ENCODE measurements at regions not wholly inside any gene's neighbourhood (a gene's known extent, or its start where the extent isn't known, plus 50 kb on each side); places are given as distances from the start of the nearest gene placed in this dataset.

- Histone ChIP-seq H3K4me3 (no peak overlapping the region), H3K9me3 (replicated peaks) (no peaks in the 10 kb centered on the region), H3K4me1 (replicated peaks) (no peaks in the 10 kb centered on the region), H3K27ac (no peak overlapping the region), H3K36me3 (no peaks in the 10 kb centered on the region), H3K27me3 (replicated peaks) (no peaks in the 10 kb centered on the region)
- no peak for DNase-seq (ENCODE audit: low read depth in 1 of 2, low spot score in 2 of 2)
Measured at GRCh38 chr15:25512957-25513356, 74.1 kb upstream of the UBE3A start.

GRCh38 chr15:25510146-25510545 is 71.3 kb upstream of the UBE3A start:
- Histone ChIP-seq H3K27ac (no peak overlapping the region), H3K36me3 (no peaks in the 10 kb centered on the region), H3K9me3 (replicated peaks) (no peaks in the 10 kb centered on the region), H3K27me3 (replicated peaks) (no peaks in the 10 kb centered on the region), H3K4me1 (replicated peaks) (no peaks in the 10 kb centered on the region), H3K4me3 (no peak overlapping the region)
- DNase-seq (ENCODE audit: low read depth in 1 of 2, low spot score in 2 of 2) = no peak

- H3K36me3 ChIP-seq = no peaks in the 10 kb centered on the region
- no peaks in the 10 kb centered on the region for H3K27me3 ChIP-seq (replicated peaks)
- DNase-seq (ENCODE audit: low read depth in 1 of 2, low spot score in 2 of 2) = no peak
- H3K4me3 ChIP-seq = no peak overlapping the region
- peaks cover 1% of the 10 kb centered on the region for H3K4me1 ChIP-seq (replicated peaks)
- H3K27ac ChIP-seq = no peak overlapping the region
- no peaks in the 10 kb centered on the region for H3K9me3 ChIP-seq (replicated peaks)
Measured at GRCh38 chr15:25509703-25510102, 70.9 kb upstream of the UBE3A start.

GRCh38 chr15:25508369-25509002 is 69.7 kb upstream of the UBE3A start:
- H3K9me3 ChIP-seq (replicated peaks) = no peaks in the 10 kb centered on the region
- no peaks in the 10 kb centered on the region for H3K36me3 ChIP-seq
- DNase-seq (ENCODE audit: low read depth in 1 of 2, low spot score in 2 of 2) = peak in 1 of 2 experiments; percentile 28
- no peak overlapping the region for H3K27ac ChIP-seq
- no peak overlapping the region for H3K4me3 ChIP-seq
- peaks cover 13% of the 10 kb centered on the region for H3K4me1 ChIP-seq (replicated peaks)
- no peaks in the 10 kb centered on the region for H3K27me3 ChIP-seq (replicated peaks)

- Histone ChIP-seq H3K36me3 (no peaks in the 10 kb centered on the region), H3K27ac (peak overlapping the region; percentile 63), H3K27me3 (replicated peaks) (no peaks in the 10 kb centered on the region), H3K4me1 (replicated peaks) (peaks cover 13% of the 10 kb centered on the region), H3K9me3 (replicated peaks) (no peaks in the 10 kb centered on the region; the same call in 1 of the 2 replicates), H3K4me3 (no peak overlapping the region)
- DNase-seq (ENCODE audit: low read depth in 1 of 2, low spot score in 2 of 2) = peak in 1 of 2 experiments; percentile 31
Measured at GRCh38 chr15:25504307-25504706, 65.5 kb upstream of the UBE3A start.

GRCh38 chr15:25501828-25502446 is 63.1 kb upstream of the UBE3A start:
- no peak overlapping the region for H3K27ac ChIP-seq
- H3K36me3 ChIP-seq = no peaks in the 10 kb centered on the region
- H3K4me1 ChIP-seq (replicated peaks) = peaks cover 13% of the 10 kb centered on the region
- H3K27me3 ChIP-seq (replicated peaks) = no peaks in the 10 kb centered on the region
- no peak overlapping the region for H3K4me3 ChIP-seq
- peak in 1 of 2 experiments; percentile 10 for DNase-seq (ENCODE audit: low read depth in 1 of 2, low spot score in 2 of 2)
- H3K9me3 ChIP-seq (replicated peaks) = no peaks in the 10 kb centered on the region; the same call in 1 of the 2 replicates

GRCh38 chr15:25498835-25499234 is 60.0 kb upstream of the UBE3A start:
- no peaks in the 10 kb centered on the region for H3K27me3 ChIP-seq (replicated peaks)
- H3K9me3 ChIP-seq (replicated peaks) = peaks cover under 1% of the 10 kb centered on the region; the same call in 1 of the 2 replicates
- H3K4me3 ChIP-seq = no peak overlapping the region
- H3K27ac ChIP-seq = no peak overlapping the region
- no peak for DNase-seq (ENCODE audit: low read depth in 1 of 2, low spot score in 2 of 2)
- H3K36me3 ChIP-seq = no peaks in the 10 kb centered on the region
- H3K4me1 ChIP-seq (replicated peaks) = peaks cover 3% of the 10 kb centered on the region

- H3K27ac ChIP-seq = no peak overlapping the region
- no peaks in the 10 kb centered on the region for H3K36me3 ChIP-seq
- DNase-seq (ENCODE audit: low read depth in 1 of 2, low spot score in 2 of 2) = no peak
- H3K27me3 ChIP-seq (replicated peaks) = no peaks in the 10 kb centered on the region
- H3K4me1 ChIP-seq (replicated peaks) = no peaks in the 10 kb centered on the region
- H3K4me3 ChIP-seq = no peak overlapping the region
- H3K9me3 ChIP-seq (replicated peaks) = peaks cover 2% of the 10 kb centered on the region; the same call in 1 of the 2 replicates
Measured at GRCh38 chr15:25497934-25498333, 59.1 kb upstream of the UBE3A start.

GRCh38 chr15:25493823-25494526 is 55.2 kb upstream of the UBE3A start:
- no peaks in the 10 kb centered on the region for H3K36me3 ChIP-seq
- H3K4me3 ChIP-seq = no peak overlapping the region
- H3K9me3 ChIP-seq (replicated peaks) = 0 out of 2 replicates have a peak, but pooled peaks cover 2% of the 10 kb centered on the region
- no peak for DNase-seq (ENCODE audit: low read depth in 1 of 2, low spot score in 2 of 2)
- no peaks in the 10 kb centered on the region for H3K4me1 ChIP-seq (replicated peaks)
- H3K27me3 ChIP-seq (replicated peaks) = no peaks in the 10 kb centered on the region
- no peak overlapping the region for H3K27ac ChIP-seq

- Histone ChIP-seq H3K4me1 (replicated peaks) (no peaks in the 10 kb centered on the region), H3K4me3 (no peak overlapping the region), H3K9me3 (replicated peaks) (0 out of 2 replicates have a peak, but pooled peaks cover 2% of the 10 kb centered on the region), H3K36me3 (no peaks in the 10 kb centered on the region), H3K27ac (no peak overlapping the region), H3K27me3 (replicated peaks) (no peaks in the 10 kb centered on the region)
- no peak for DNase-seq (ENCODE audit: low read depth in 1 of 2, low spot score in 2 of 2)
Measured at GRCh38 chr15:25492315-25492714, 53.5 kb upstream of the UBE3A start.

All from SJSA1 (cell line).